Activated B cell treated with CpG ODN at 0.5 μM for 24 hours (primary cell): ENCODE measurements at regions not wholly inside any gene's neighbourhood (a gene's known extent, or its start where the extent isn't known, plus 50 kb on each side); places are given as distances from the start of the nearest gene placed in this dataset.

Source experiments
- ATAC-seq: fragments of 200-7000 bp; cut with Tn5 transposase; one replicate; pipeline ENCODE4 v1.10.0; 2021; ENCODE audit warnings: low read depth, mild to moderate bottlenecking, moderate library complexity
- CTCF ChIA-PET: fragments of 350-600 bp; sonication (Branson Sonifier 250); formaldehyde crosslinking; loops from one replicate; lab custom pipeline; 2021; ENCODE audit warnings: antibody characterized with exemption; lab: Charles Lee
- POLR2A ChIA-PET: fragments of 350-600 bp; sonication (Branson Sonifier 250); formaldehyde crosslinking; loops from one replicate; lab custom pipeline; 2021; ENCODE audit warnings: antibody characterized with exemption; lab: Charles Lee
- DNase-seq: peaks from one replicate; pipeline ENCODE4 v3.0.0; 2022
- H3K27ac Mint-ChIP-seq: one replicate; pipeline ENCODE4 v1.8.0; 2020; ENCODE audit warnings: mixed read lengths
- H3K27me3 Mint-ChIP-seq: one replicate; pipeline ENCODE4 v1.8.0; 2021; ENCODE audit warnings: mixed read lengths
- H3K36me3 Mint-ChIP-seq: one replicate; pipeline ENCODE4 v1.8.0; 2021; ENCODE audit warnings: low read depth, mixed read lengths
- H3K4me1 Mint-ChIP-seq: one replicate; pipeline ENCODE4 v1.8.0; 2021; ENCODE audit warnings: mixed read lengths
- H3K4me3 Mint-ChIP-seq: one replicate; pipeline ENCODE4 v1.8.0; 2020; ENCODE audit warnings: mild to moderate bottlenecking, mixed read lengths
- H3K9me3 Mint-ChIP-seq: one replicate; pipeline ENCODE4 v1.8.0; 2020; ENCODE audit warnings: mixed read lengths
- intact Hi-C: fragments of 100-400 bp; cut with micrococcal nuclease; formaldehyde crosslinking; loops from one replicate; pipeline ENCODE4 v1.15.1; 2024
- TF ChIP-seq, protein P1 (sequence below): fragments of 200-600 bp; IDR thresholded peaks from one replicate; pipeline ENCODE4 v1.8.0; 2022; ENCODE audit warnings: antibody characterized with exemption, mild to moderate bottlenecking

DNA sequence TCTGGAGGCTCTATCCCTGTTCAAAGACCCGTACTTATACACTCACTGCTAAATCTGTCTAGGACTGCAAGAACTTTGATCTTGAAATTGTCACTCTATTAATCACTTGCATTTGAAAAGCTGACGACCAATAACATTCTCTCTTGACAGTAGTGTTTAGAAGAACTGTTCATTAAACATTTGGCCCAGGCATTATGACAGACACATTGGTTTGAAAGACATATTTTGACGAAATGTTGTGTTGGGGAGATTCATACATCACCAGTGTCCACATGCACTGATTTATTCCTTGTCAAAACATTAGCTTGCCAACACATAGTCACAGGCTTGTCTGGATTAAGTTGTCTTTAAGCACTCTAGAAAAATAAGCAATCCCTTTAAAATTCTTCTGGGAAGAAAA lies 951.3 kb downstream of the ADGRL2 start:
- no peak overlapping the region for H3K27ac Mint-ChIP-seq
- no peak overlapping the region for H3K4me3 Mint-ChIP-seq
- DNase-seq, result no peak
- POLR2A ChIA-PET, result no interaction called here
- H3K4me1 Mint-ChIP-seq, result no peaks in the 10 kb centered on the region
- no peaks in the 10 kb centered on the region for H3K27me3 Mint-ChIP-seq
- intact Hi-C loops, result no loop called here
- ATAC-seq, result no peak
- no peaks in the 10 kb centered on the region for H3K36me3 Mint-ChIP-seq
- CTCF ChIA-PET, result no interaction called here
- TF ChIP-seq, protein P1, sequence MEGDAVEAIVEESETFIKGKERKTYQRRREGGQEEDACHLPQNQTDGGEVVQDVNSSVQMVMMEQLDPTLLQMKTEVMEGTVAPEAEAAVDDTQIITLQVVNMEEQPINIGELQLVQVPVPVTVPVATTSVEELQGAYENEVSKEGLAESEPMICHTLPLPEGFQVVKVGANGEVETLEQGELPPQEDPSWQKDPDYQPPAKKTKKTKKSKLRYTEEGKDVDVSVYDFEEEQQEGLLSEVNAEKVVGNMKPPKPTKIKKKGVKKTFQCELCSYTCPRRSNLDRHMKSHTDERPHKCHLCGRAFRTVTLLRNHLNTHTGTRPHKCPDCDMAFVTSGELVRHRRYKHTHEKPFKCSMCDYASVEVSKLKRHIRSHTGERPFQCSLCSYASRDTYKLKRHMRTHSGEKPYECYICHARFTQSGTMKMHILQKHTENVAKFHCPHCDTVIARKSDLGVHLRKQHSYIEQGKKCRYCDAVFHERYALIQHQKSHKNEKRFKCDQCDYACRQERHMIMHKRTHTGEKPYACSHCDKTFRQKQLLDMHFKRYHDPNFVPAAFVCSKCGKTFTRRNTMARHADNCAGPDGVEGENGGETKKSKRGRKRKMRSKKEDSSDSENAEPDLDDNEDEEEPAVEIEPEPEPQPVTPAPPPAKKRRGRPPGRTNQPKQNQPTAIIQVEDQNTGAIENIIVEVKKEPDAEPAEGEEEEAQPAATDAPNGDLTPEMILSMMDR, result no peak
- no peaks in the 10 kb centered on the region for H3K9me3 Mint-ChIP-seq

DNA sequence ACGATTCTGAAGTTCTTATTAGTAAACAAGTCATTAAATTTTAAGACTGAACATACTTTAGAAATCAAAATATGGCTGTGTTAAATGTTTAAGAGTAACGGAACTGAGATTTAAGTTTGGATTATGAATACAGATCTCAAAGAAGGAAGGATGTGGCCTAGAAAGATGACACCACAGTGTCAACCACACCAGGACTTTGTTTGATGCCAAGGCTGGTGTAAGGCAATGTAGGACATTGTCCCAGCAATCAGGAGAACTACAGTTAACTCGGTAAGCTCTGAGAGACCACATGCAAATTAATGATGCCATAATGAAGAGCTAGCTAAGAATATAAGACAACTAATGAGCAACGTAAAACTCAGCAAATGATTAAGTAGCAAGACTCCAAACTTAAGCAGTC lies 932.9 kb downstream of the ADGRL2 start:
- Mint-ChIP-seq H3K27ac (no peak overlapping the region), H3K4me1 (no peaks in the 10 kb centered on the region), H3K36me3 (no peaks in the 10 kb centered on the region), H3K27me3 (no peaks in the 10 kb centered on the region), H3K4me3 (no peak overlapping the region), H3K9me3 (peaks cover 16% of the 10 kb centered on the region)
- ChIA-PET CTCF (no interaction called here), POLR2A (no interaction called here)
- intact Hi-C loops, result no loop called here
- TF ChIP-seq, protein P1, result no peak
- DNase-seq, result no peak
- ATAC-seq, result no peak

DNA sequence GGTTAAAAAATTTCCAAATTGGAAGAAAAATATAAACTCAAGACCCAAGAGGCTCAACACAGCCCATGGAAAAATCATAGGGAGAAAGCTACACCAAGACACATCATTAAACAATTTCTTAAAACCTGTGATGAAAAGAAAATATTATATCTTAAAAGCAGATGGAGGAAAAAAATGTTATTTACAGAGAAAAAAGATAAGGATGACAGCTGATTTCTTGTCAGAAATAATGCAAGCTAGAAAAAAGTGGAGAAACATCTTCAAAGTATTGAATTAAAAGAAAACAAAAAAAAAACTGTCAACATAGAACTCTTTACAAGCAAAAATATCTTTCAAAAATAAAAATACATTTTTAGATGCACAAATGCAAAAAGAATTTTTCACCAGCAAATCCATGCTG lies 930.5 kb downstream of the ADGRL2 start:
- peaks cover 16% of the 10 kb centered on the region for H3K9me3 Mint-ChIP-seq
- no peaks in the 10 kb centered on the region for H3K27me3 Mint-ChIP-seq
- ChIA-PET POLR2A (no interaction called here), CTCF (no interaction called here)
- H3K4me3 Mint-ChIP-seq, result no peak overlapping the region
- DNase-seq, result no peak
- no peak overlapping the region for H3K27ac Mint-ChIP-seq
- no peaks in the 10 kb centered on the region for H3K36me3 Mint-ChIP-seq
- H3K4me1 Mint-ChIP-seq, result no peaks in the 10 kb centered on the region
- intact Hi-C loops, result no loop called here
- TF ChIP-seq, protein P1, result no peak
- no peak for ATAC-seq

DNA sequence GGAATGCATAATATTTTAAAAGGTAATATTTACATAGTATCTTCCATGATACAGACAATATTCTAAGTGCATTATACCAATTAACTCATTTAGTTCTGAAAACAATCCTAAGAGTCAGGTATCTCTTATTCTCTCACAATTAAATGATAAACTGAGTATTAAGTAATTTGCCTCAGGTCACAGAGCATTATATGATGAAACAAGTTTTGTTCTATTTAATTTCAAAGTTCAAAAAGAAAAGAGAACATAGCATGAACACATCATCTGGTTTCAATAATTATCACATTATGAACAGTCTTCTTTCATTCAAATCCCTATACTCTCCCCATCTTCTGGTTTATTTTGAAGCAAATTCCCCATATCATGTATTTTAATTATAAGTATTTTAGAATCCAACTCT lies 927.5 kb downstream of the ADGRL2 start:
- POLR2A ChIA-PET, result no interaction called here
- no peak for DNase-seq

DNA sequence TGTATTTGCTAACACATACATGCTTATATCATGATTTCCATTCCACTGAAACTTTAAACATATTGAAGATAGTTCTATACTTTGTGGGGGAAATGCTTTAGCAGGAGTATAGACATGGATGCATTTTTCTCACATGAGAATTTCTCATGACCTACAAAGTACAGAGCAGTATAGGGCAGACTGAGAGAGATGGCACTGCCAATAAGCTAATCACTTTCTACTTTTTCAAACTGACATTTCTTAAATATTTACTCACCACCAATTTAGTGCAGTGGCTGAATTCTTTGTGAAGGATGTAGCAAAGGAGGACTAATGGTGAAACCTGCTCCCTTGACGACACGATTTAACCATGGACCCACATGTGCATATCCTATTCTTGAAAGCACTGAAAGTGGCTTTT lies 923.5 kb downstream of the ADGRL2 start:
- Mint-ChIP-seq H3K27me3 (no peaks in the 10 kb centered on the region), H3K36me3 (no peaks in the 10 kb centered on the region), H3K27ac (no peak overlapping the region), H3K4me1 (no peaks in the 10 kb centered on the region), H3K4me3 (no peak overlapping the region), H3K9me3 (peaks cover 4% of the 10 kb centered on the region)
- intact Hi-C loops, result no loop called here
- ChIA-PET CTCF (no interaction called here), POLR2A (no interaction called here)
- no peak for ATAC-seq
- TF ChIP-seq, protein P1, result no peak
- DNase-seq, result no peak

More for the DNA sequence above, 927.5 kb downstream of the ADGRL2 start:
- Mint-ChIP-seq H3K9me3 (peaks cover 12% of the 10 kb centered on the region), H3K4me3 (no peak overlapping the region), H3K27ac (no peak overlapping the region), H3K4me1 (no peaks in the 10 kb centered on the region), H3K27me3 (no peaks in the 10 kb centered on the region), H3K36me3 (no peaks in the 10 kb centered on the region)
- ATAC-seq, result no peak
- TF ChIP-seq, protein P1, result no peak
- intact Hi-C loops, result no loop called here
- CTCF ChIA-PET, result no interaction called here
